ENCODE measurements at regions not wholly inside any gene's neighbourhood (a gene's known extent, or its start where the extent isn't known, plus 50 kb on each side); places are given as distances from the start of the nearest gene placed in this dataset.

- Mint-ChIP-seq H3K36me3 (no peaks in the 10 kb centered on the region), H3K4me3 (no peak overlapping the region), H3K4me1 (no peaks in the 10 kb centered on the region), H3K27ac (no peak overlapping the region), H3K9me3 (no peaks in the 10 kb centered on the region), H3K27me3 (no peaks in the 10 kb centered on the region)
- CTCF ChIA-PET = no interaction called here
- no peak for DNase-seq
Observed at GRCh38 chr13:107254392-107254791, 686.5 kb upstream of the ARGLU1 start.

- CTCF ChIA-PET = no interaction called here
- no peaks in the 10 kb centered on the region for H3K9me3 Mint-ChIP-seq
- no peaks in the 10 kb centered on the region for H3K36me3 Mint-ChIP-seq
- no peak overlapping the region for H3K27ac Mint-ChIP-seq
- no peaks in the 10 kb centered on the region for H3K4me1 Mint-ChIP-seq
- no peaks in the 10 kb centered on the region for H3K27me3 Mint-ChIP-seq
- no peak for DNase-seq
- H3K4me3 Mint-ChIP-seq = no peak overlapping the region
Observed at GRCh38 chr13:107252428-107252827, 684.5 kb upstream of the ARGLU1 start.

GRCh38 chr13:107252021-107252420, 684.1 kb upstream of the ARGLU1 start:
- Mint-ChIP-seq H3K9me3 (no peaks in the 10 kb centered on the region), H3K36me3 (no peaks in the 10 kb centered on the region), H3K4me3 (no peak overlapping the region), H3K27me3 (no peaks in the 10 kb centered on the region), H3K4me1 (no peaks in the 10 kb centered on the region), H3K27ac (no peak overlapping the region)
- DNase-seq = no peak
- CTCF ChIA-PET = no interaction called here

- Mint-ChIP-seq H3K36me3 (no peaks in the 10 kb centered on the region), H3K27ac (no peak overlapping the region), H3K27me3 (no peaks in the 10 kb centered on the region), H3K4me3 (no peak overlapping the region), H3K4me1 (no peaks in the 10 kb centered on the region), H3K9me3 (no peaks in the 10 kb centered on the region)
- DNase-seq = no peak
- CTCF ChIA-PET = no interaction called here
Observed at GRCh38 chr13:107251341-107251740, 683.4 kb upstream of the ARGLU1 start.

GRCh38 chr13:107250628-107251027, 682.7 kb upstream of the ARGLU1 start:
- Mint-ChIP-seq H3K4me1 (no peaks in the 10 kb centered on the region), H3K36me3 (no peaks in the 10 kb centered on the region), H3K27me3 (no peaks in the 10 kb centered on the region), H3K9me3 (peaks cover 2% of the 10 kb centered on the region), H3K27ac (no peak overlapping the region), H3K4me3 (no peak overlapping the region)
- no peak for DNase-seq
- CTCF ChIA-PET = no interaction called here

- no peak for DNase-seq
- no peak overlapping the region for H3K27ac Mint-ChIP-seq
- H3K4me1 Mint-ChIP-seq = no peaks in the 10 kb centered on the region
- H3K9me3 Mint-ChIP-seq = peaks cover 2% of the 10 kb centered on the region
- no peaks in the 10 kb centered on the region for H3K36me3 Mint-ChIP-seq
- no peak overlapping the region for H3K4me3 Mint-ChIP-seq
- CTCF ChIA-PET = no interaction called here
- no peaks in the 10 kb centered on the region for H3K27me3 Mint-ChIP-seq
Observed at GRCh38 chr13:107244241-107244640, 676.3 kb upstream of the ARGLU1 start.

- Mint-ChIP-seq H3K9me3 (peaks cover 2% of the 10 kb centered on the region), H3K4me3 (no peak overlapping the region), H3K27me3 (no peaks in the 10 kb centered on the region), H3K36me3 (no peaks in the 10 kb centered on the region), H3K27ac (no peak overlapping the region), H3K4me1 (no peaks in the 10 kb centered on the region)
- DNase-seq = no peak
- CTCF ChIA-PET = no interaction called here
Observed at GRCh38 chr13:107242138-107242537, 674.2 kb upstream of the ARGLU1 start.

- H3K4me1 Mint-ChIP-seq = no peaks in the 10 kb centered on the region
- H3K4me3 Mint-ChIP-seq = no peak overlapping the region
- CTCF ChIA-PET = no interaction called here
- no peaks in the 10 kb centered on the region for H3K36me3 Mint-ChIP-seq
- H3K9me3 Mint-ChIP-seq = peaks cover 2% of the 10 kb centered on the region
- H3K27ac Mint-ChIP-seq = no peak overlapping the region
- no peak for DNase-seq
- no peaks in the 10 kb centered on the region for H3K27me3 Mint-ChIP-seq
Observed at GRCh38 chr13:107241381-107241780, 673.4 kb upstream of the ARGLU1 start.

- no peaks in the 10 kb centered on the region for H3K27me3 Mint-ChIP-seq
- no peaks in the 10 kb centered on the region for H3K4me1 Mint-ChIP-seq
- no peak overlapping the region for H3K4me3 Mint-ChIP-seq
- CTCF ChIA-PET = no interaction called here
- H3K36me3 Mint-ChIP-seq = no peaks in the 10 kb centered on the region
- no peaks in the 10 kb centered on the region for H3K9me3 Mint-ChIP-seq
- no peak overlapping the region for H3K27ac Mint-ChIP-seq
- DNase-seq = no peak
Observed at GRCh38 chr13:107239213-107239612, 671.3 kb upstream of the ARGLU1 start.

- CTCF ChIA-PET = no interaction called here
- Mint-ChIP-seq H3K27me3 (no peaks in the 10 kb centered on the region), H3K36me3 (no peaks in the 10 kb centered on the region), H3K4me1 (no peaks in the 10 kb centered on the region), H3K9me3 (no peaks in the 10 kb centered on the region), H3K4me3 (no peak overlapping the region), H3K27ac (no peak overlapping the region)
- no peak for DNase-seq
Observed at GRCh38 chr13:107238262-107238981, 670.5 kb upstream of the ARGLU1 start.

- Mint-ChIP-seq H3K9me3 (no peaks in the 10 kb centered on the region), H3K27me3 (no peaks in the 10 kb centered on the region), H3K4me1 (no peaks in the 10 kb centered on the region), H3K36me3 (no peaks in the 10 kb centered on the region), H3K27ac (no peak overlapping the region), H3K4me3 (no peak overlapping the region)
- CTCF ChIA-PET = interaction anchor here (0.9 kb wide), 1 partner anchor 11 kb away, joined by 3 read pairs; no protein-coding TSS in a partner anchor
- DNase-seq = no peak
Observed at GRCh38 chr13:107234319-107235073, 666.6 kb upstream of the ARGLU1 start.

- CTCF ChIA-PET = no interaction called here
- Mint-ChIP-seq H3K4me3 (no peak overlapping the region), H3K27ac (no peak overlapping the region), H3K4me1 (no peaks in the 10 kb centered on the region), H3K27me3 (no peaks in the 10 kb centered on the region), H3K9me3 (no peaks in the 10 kb centered on the region), H3K36me3 (no peaks in the 10 kb centered on the region)
- no peak for DNase-seq
Observed at GRCh38 chr13:107233541-107233940, 665.6 kb upstream of the ARGLU1 start.

GRCh38 chr13:107231944-107232343, 664.0 kb upstream of the ARGLU1 start:
- Mint-ChIP-seq H3K9me3 (no peaks in the 10 kb centered on the region), H3K27ac (no peak overlapping the region), H3K4me3 (no peak overlapping the region), H3K36me3 (no peaks in the 10 kb centered on the region), H3K4me1 (no peaks in the 10 kb centered on the region), H3K27me3 (no peaks in the 10 kb centered on the region)
- CTCF ChIA-PET = no interaction called here
- no peak for DNase-seq

- Mint-ChIP-seq H3K27me3 (no peaks in the 10 kb centered on the region), H3K9me3 (no peaks in the 10 kb centered on the region), H3K4me3 (no peak overlapping the region), H3K36me3 (no peaks in the 10 kb centered on the region), H3K4me1 (no peaks in the 10 kb centered on the region), H3K27ac (no peak overlapping the region)
- CTCF ChIA-PET = no interaction called here
- DNase-seq = no peak
Observed at GRCh38 chr13:107223867-107224266, 655.9 kb upstream of the ARGLU1 start.

GRCh38 chr13:107222597-107222996, 654.7 kb upstream of the ARGLU1 start:
- no peaks in the 10 kb centered on the region for H3K27me3 Mint-ChIP-seq
- H3K4me1 Mint-ChIP-seq = no peaks in the 10 kb centered on the region
- H3K4me3 Mint-ChIP-seq = no peak overlapping the region
- CTCF ChIA-PET = no interaction called here
- H3K9me3 Mint-ChIP-seq = no peaks in the 10 kb centered on the region
- H3K36me3 Mint-ChIP-seq = no peaks in the 10 kb centered on the region
- DNase-seq = no peak
- no peak overlapping the region for H3K27ac Mint-ChIP-seq
